Activated CD4-positive, CD25-positive, alpha-beta regulatory T cell treated with anti-CD3 and anti-CD28 coated beads, Interleukin-2, amount 50 U/mL, for 24 hours (primary cell): ENCODE measurements at regions not wholly inside any gene's neighbourhood (a gene's known extent, or its start where the extent isn't known, plus 50 kb on each side); places are given as distances from the start of the nearest gene placed in this dataset.
A peak's percentile ranks its signal among the peaks of the same experiment; 100 is the strongest.
"Not testable (repeated sequence)": the region's sequence is repeated elsewhere in the genome, so short reads cannot be mapped to it uniquely, and the experiment has no call there.

Experiments
- ATAC-seq, 2 donors: fragments of 150-1000 bp; cut with Tn5 transposase; one replicate each; pipeline ENCODE4 v1.10.0; 2021; ENCODE audit warnings: mild to moderate bottlenecking in 1 of 2, moderate library complexity in 1 of 2

DNA sequence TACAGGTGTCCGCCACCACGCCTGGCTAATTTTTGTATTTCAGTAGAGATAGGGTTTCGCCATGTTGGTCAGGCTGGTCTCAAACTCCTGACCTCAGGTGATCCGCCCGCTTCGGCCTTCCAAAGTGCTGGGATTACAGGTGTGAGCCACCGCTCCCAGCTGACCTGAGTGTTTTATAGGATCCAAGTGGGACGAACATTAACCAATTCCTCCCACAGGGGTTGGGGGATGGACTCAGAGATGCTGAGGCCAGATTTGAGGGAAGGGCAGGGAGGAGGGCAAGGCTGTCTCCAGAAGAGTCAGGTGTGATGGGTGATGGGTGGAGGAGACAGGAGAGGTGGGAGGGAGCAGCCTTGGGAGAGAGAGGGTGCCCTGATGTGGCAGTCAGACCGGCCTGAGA, 65.0 kb upstream of the SMAD6 start:
- ATAC-seq = not testable (repeated sequence)

DNA sequence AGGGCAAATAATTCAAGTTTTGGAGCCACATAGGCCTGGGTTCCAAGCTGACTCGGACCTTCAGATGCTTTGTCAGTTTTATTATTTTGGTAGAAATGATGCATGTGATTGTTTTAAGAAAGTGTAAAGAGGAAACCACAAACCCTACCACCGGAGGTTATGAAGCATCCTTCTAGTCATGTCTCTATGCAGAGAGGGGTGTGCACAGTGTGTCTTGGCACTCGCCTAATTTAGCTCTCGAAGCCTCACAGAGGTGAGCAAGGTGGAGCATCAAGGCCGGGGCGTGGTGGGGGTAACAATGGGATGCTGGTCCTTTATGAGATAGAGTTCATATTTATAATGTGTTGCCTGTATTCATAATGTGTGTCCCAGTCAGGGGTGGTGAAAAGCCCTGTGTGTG, 63.7 kb upstream of the SMAD6 start:
- ATAC-seq = peak; percentile 48 to 70

DNA sequence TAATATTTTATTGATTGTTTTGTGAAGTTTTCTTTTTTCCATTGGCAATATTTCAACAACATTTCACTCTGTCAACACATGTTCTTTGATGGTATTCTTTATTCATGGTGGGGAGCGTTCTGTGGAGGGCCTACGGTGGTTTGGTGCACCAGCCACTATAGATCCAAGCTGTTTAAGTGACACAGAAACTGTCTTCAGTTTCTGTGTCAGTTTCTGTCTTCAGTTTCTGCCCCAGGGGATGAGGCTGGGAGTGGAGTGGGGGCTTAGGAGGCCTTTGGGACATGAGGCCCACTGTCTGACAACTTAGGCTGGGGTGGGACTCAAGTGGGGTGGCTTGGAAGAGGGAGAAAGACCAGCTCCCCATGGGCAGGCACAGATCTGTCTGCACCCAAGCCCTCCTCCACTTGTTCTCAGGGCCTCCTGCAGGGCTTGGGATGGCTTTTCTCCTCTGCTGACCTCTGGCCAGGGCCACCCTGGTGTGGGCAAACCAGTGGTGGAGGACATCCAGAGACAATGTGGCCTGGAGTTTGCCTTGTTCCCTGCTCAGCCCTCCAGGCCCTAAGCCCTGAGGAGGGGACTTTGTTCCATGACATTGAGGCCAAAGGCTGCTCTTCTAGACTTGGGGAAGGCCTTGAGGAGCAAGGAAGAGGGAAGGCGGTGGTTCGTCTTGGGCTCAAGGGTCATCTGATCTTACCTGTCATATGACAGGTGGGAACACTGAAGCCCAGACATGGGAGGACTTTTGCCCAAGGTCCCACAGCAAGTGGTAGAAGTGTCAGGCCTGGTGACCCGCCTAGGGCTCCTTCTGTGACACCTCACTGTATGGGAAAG, 60.3 kb upstream of the SMAD6 start:
- no peak for ATAC-seq

- ATAC-seq = no peak
Observed at GRCh38 chr15:66642514-66642913, 59.5 kb upstream of the SMAD6 start.

DNA sequence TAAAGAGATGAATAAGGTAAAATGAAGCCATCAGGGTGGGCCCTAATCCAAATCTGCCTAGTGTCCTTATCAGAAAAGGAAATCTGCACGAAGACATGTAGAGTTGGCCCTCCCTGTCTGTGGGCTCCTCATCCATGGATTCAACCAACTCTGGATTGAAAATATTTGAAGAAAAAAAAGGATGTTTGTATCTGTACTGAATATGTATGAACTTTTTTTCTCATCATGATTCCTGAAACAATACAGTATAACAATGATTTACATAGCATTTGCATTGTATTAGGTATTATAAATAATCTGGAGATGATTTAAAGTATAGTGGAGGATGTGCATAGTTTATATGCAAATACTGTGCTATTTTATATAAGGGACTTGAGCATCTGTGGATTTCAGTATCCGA, 59.0 kb upstream of the SMAD6 start:
- ATAC-seq = no peak

DNA sequence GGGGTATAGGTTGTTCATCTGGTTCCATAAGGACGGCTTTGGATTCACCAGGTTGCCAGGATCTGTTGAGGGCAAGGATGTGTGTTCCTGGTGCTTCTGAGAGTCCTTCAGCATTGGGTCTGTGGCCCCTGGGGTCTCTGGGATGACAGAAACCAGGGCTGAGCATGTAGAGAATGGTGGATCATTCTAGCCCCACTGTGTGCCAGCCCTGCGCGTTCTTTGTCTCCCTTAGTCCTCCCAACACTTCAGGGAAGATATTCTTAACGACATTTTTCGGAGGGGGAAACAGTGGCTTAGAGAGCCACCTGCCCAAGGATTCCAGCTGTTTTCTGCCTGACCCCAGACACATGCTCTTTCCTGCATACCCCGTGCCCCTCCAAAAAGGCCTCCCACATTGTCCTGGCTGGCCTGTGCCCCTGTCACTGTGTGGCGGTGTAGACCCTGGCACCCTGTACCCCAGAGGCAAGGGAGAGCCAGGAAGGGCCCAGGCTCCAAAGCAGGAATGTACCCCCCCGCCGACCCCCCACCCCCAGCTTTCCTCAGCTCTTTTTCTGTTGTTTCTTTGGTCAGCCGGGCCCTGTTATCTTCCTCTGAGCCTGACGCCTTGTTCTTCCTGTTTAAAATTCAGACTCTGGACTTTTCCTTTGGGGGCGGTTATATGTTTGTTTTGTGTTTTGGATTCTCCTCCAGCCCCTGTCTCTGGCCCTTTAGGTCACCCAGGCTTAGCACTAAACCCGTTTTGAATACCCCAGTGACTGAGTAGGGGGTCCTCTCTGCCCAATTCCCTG, 57.8 kb upstream of the SMAD6 start:
- ATAC-seq = no peak

DNA sequence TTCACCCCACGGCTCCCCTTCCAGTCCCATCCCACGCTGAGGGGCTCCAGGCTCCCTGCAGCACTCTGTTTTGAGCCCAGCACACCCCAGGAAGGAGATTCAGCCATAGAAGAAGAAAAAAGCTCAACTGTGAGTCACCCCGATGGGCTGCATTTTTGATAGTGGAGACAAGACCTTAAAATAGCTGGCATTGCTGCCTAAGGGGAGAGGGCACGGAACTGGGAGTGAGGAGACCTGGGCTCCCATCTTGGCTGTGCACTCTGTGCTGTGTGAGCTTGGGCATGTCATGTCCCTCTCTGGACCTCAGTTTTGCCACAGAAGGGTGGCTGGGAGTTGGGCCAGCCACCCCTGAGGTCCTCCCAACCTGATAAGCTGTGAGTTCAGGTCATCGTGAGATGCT, 57.2 kb upstream of the SMAD6 start:
- ATAC-seq = no peak

- no peak for ATAC-seq
Observed at GRCh38 chr15:66646308-66646707, 55.7 kb upstream of the SMAD6 start.

GRCh38 chr15:66646799-66647198, 55.2 kb upstream of the SMAD6 start:
- no peak for ATAC-seq

- no peak for ATAC-seq
Observed at GRCh38 chr15:66647358-66647757, 54.7 kb upstream of the SMAD6 start.

DNA sequence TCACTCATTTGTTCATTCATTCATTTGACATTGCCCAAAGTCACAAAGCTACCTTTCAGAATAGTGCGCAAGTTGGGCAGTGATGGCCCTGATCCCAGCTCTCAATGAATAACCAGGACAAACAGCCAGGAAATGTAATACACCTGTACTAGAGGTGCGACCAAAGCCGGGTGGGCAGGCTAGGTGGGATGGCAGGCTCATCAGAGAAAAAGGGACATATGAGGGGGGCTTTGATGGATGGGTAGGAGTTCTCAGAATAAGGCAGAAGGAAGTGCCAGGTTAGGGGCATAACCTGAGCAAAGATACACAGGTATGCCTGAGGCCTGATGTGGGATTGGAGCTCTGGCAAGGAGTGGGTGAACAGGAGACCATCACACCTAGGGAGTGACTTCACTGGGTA, 53.4 kb upstream of the SMAD6 start:
- no peak for ATAC-seq

- no peak for ATAC-seq
Observed at GRCh38 chr15:66649235-66649984, 52.6 kb upstream of the SMAD6 start.

- ATAC-seq = no peak
Observed at GRCh38 chr15:66650433-66650832, 51.6 kb upstream of the SMAD6 start.

DNA sequence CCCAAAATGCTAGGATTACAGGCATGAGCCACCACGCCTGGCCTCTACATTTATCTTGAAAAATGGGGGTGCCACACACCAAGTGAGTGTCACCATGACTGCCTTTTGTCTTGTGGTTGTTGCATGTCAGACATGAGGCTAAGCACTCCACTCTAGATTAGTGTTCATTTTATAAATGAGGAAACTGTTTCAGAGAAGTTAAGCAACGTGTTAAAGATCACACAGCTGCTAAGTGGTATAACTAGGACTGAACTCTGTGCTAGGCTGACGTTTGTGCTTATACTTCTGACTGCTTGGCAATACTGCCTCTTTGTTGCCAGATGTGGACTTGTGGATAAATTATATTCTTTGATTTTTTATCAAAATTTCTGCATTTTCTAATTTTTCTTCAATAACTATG, 50.8 kb upstream of the SMAD6 start:
- ATAC-seq = no peak

DNA sequence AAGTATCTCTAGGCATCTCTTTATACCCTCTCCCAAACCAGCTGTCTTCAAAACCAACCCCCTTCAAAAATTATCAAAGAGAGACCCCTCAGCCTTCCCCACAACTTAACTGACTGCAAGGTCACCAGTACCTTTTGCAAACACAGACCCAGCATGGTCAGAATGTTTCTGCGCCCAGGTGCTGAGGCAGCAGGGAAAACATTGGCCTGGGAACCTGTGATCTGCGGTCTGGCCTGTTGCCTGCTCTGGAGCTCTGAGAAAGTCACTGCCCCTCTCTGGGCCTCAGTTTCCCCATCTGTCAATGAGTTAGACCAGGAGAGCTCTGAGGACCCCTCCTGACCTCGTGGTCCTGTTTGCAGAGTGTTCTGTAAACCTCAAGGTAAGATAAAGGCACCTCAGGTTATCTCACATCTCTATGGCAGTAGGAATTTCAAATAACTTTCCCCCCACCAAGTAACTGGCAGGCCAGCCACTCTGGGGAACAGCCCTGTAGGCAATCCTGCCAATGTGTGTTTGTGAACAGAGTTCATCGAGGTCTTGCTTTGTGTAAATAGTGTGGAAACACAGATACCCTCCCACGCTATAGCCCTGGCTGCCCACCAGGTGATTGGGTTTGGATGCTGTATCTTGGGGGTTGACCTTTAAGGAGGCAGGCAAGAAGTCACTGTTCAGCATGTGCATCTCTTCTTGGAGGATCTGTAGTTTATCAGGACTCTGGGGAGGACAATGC, 50.0 kb upstream of the SMAD6 start:
- no peak for ATAC-seq
